Mucosa of descending colon (tissue), 3 donors: ENCODE measurements at regions not wholly inside any gene's neighbourhood (a gene's known extent, or its start where the extent isn't known, plus 50 kb on each side); places are given as distances from the start of the nearest gene placed in this dataset.
"Not testable (repeated sequence)": the region's sequence is repeated elsewhere in the genome, so short reads cannot be mapped to it uniquely, and the experiment has no call there.

Experiments
- ATAC-seq: fragments of 200-7000 bp; cut with Tn5 transposase; one replicate; pipeline ENCODE4 v1.9.1; 2020; ENCODE audit warnings: mild to moderate bottlenecking, moderate library complexity
- DNase-seq, 3 donors: peaks; one replicate each; pipeline ENCODE4 v3.0.0-alpha.2; 2020
- H3K36me3 ChIP-seq: fragments of 200-600 bp; one replicate; pipeline ENCODE4 v1.8.0; 2021; ENCODE audit warnings: low read depth, mild to moderate bottlenecking
- H3K4me1 ChIP-seq: fragments of 200-600 bp; one replicate; pipeline ENCODE4 v1.8.0; 2021; ENCODE audit warnings: low read depth, mild to moderate bottlenecking
- H3K4me3 ChIP-seq: fragments of 200-600 bp; one replicate; pipeline ENCODE4 v1.8.0; 2021; ENCODE audit warnings: mild to moderate bottlenecking
- H3K9me3 ChIP-seq: fragments of 200-600 bp; one replicate; pipeline ENCODE4 v1.8.0; 2021; ENCODE audit warnings: mild to moderate bottlenecking
- intact Hi-C, 2 donors: fragments of 100-400 bp; cut with DNase I in 1 of 2; cut with micrococcal nuclease in 1 of 2; formaldehyde crosslinking; loops; one replicate each; pipeline versions ENCODE4 v1.11.0 to v1.11.1; 2022; cut with DNase I, micrococcal nuclease
- TF ChIP-seq, protein P1 (sequence below): fragments of 200-600 bp; IDR thresholded peaks from one replicate; pipeline ENCODE4 v1.8.0; 2022; ENCODE audit warnings: antibody characterized with exemption, mild to moderate bottlenecking
- donor health status: DM: no; HTN: no; CAD: no; lungs with moderate emphysema.
- donor health status: DM: no; HTN: no; CAD: no.
- donor health status: DM: no; HTN: yes; CAD: no.

DNA sequence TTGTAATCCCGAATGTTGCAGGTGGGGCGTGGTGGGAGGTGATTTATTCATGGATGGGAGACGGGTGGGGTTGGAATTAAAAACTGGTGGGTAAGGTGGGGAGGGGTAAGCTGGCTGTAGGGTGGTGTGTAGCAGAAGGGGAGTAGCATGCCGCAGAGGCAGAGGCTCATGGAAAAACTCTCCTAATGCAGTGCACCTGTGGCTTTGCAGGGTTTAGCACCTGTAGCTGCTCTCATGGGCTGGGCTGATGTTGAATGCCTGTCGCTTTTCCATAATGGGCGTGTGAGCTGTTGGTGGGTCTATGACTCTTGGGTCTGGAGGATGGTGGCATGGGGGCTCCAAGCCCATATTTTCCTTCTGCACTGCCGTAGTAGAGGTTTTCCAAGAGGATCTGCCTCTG lies 169.0 kb upstream of the ZNF519 start:
- intact Hi-C loops, DNase-seq: not testable (repeated sequence)

DNA sequence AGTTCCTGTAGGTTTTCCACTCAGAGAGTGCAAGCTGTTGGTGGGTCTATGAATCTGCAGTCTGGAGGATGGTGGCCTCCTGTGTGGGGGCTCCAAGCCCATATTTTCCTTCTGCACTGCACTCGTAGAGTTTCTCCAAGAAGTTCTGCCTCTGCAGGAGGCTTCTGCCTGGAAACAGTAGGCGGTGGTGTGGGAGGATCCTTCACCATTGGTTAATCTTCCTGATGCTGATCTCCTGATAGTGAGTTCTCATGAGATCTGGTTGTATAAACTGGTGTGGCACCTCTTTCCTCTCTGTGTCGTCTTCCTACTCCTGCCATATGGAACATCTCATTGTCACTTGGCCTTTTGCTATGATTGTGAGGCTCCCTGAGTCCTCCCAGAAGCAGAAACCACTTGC lies 162.8 kb upstream of the ZNF519 start:
- H3K4me1 ChIP-seq, H3K9me3 ChIP-seq, H3K4me3 ChIP-seq, intact Hi-C loops, H3K36me3 ChIP-seq, DNase-seq, ATAC-seq: not testable (repeated sequence)

More for the DNA sequence above, 169.0 kb upstream of the ZNF519 start:
- ATAC-seq, H3K9me3 ChIP-seq, H3K36me3 ChIP-seq, H3K4me3 ChIP-seq, H3K4me1 ChIP-seq: not testable (repeated sequence)

DNA sequence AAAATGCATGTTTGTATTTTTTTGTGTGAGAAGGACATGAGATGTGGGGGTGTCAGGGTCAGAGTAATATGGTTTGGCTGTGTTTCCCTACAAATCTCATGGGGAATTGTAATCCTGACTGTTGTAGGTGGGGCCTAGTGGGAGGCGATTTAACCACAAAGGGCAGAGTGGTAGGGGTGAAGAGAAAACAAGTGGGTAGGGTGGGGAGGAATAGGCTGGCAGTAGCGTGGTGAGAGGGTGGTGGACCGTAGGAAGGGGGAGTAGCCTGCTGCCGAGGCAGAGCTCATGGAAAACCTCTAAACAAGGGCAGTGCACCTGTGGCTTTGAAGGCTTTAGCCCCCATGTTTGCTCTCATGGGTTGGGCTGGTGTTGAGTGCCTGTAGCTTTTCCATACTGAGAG lies 152.8 kb upstream of the ZNF519 start:
- no peak for DNase-seq
- H3K4me1 ChIP-seq, result no peaks in the 10 kb centered on the region
- ATAC-seq, result no peak
- intact Hi-C loops, result no loop called here
- no peak overlapping the region for H3K4me3 ChIP-seq
- no peaks in the 10 kb centered on the region for H3K36me3 ChIP-seq
- TF ChIP-seq, protein P1, sequence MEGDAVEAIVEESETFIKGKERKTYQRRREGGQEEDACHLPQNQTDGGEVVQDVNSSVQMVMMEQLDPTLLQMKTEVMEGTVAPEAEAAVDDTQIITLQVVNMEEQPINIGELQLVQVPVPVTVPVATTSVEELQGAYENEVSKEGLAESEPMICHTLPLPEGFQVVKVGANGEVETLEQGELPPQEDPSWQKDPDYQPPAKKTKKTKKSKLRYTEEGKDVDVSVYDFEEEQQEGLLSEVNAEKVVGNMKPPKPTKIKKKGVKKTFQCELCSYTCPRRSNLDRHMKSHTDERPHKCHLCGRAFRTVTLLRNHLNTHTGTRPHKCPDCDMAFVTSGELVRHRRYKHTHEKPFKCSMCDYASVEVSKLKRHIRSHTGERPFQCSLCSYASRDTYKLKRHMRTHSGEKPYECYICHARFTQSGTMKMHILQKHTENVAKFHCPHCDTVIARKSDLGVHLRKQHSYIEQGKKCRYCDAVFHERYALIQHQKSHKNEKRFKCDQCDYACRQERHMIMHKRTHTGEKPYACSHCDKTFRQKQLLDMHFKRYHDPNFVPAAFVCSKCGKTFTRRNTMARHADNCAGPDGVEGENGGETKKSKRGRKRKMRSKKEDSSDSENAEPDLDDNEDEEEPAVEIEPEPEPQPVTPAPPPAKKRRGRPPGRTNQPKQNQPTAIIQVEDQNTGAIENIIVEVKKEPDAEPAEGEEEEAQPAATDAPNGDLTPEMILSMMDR, result no peak
- H3K9me3 ChIP-seq, result no peaks in the 10 kb centered on the region

DNA sequence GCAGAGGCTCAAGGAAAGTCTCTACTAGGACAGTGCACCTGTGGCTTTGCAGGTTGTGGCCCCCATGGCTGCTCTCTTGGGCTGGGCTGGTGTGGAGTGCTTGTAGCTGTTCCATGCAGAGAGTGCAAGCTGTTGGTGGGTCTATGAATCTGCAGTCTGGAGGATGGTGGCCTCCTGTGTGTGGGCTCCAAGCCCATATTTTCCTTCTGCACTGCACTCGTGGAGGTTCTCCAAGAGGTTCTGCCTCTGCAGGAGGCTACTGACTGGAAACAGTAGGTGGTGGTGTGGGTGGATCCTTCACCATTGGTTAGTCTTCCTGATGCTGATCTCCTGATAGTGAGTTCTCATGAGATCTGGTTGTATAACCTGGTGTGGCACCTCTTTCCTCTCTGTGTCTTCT lies 143.2 kb upstream of the ZNF519 start:
- H3K36me3 ChIP-seq, H3K4me3 ChIP-seq, DNase-seq, ATAC-seq, intact Hi-C loops, H3K4me1 ChIP-seq, H3K9me3 ChIP-seq: not testable (repeated sequence)

DNA sequence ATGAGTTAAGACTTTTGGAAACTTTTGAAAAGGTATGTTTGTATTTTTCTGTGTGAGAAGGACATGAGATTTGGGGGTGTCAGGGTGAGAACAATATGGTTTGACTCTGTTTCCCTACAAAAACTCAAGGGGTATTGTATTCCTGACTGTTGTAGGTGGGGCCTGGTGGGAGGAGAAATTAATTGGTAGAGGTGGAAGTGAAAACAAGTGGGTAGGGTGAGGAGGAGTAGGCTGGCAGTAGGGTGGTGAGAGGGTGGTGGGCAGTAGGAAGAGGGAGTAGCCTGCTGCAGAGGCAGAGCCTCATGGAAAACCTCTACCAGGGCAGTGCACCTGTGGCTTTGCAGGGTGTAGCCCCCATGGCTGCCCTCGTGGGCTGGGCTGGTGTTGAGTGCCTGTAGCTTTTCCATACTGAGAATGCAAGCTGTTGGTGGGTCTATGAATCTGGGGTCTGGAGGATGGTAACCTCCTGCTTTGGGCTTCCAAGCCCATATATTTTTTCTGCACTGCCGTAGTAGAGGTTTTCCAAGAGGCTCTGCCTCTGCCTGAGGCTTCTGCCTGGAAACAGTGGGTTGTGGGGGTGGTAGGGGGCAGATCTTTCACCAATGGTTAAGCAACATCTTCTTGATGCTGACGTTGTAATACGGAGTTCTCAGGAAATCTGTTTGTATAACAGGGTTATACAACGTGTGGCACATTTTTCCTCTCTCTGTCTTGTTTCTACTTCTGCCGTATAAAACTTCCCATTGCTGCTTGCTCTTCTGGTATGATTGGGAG lies 133.6 kb upstream of the ZNF519 start:
- H3K4me3 ChIP-seq, ATAC-seq, DNase-seq, H3K9me3 ChIP-seq, intact Hi-C loops, H3K4me1 ChIP-seq, H3K36me3 ChIP-seq: not testable (repeated sequence)

DNA sequence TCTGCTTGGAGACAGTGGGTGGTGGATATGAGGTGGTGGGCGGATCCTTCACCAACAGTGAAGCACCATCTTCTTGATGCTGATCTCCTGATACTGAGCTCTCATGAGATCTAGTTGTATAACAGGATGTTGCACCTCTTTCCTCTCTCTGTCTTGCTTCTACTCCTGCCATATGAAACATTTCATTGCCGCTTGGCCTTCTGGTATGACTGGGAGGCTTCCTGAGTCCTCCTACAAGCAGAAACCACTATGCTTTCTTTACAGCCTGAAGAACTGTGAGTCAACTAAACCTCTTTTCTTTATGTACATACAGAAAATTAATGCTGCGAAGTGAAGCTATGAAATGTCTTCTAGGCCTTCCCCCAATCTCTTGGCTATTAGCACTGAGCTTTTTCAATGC lies 130.6 kb upstream of the ZNF519 start:
- ATAC-seq, H3K4me1 ChIP-seq, H3K9me3 ChIP-seq, H3K4me3 ChIP-seq, H3K36me3 ChIP-seq, intact Hi-C loops, DNase-seq: not testable (repeated sequence)

DNA sequence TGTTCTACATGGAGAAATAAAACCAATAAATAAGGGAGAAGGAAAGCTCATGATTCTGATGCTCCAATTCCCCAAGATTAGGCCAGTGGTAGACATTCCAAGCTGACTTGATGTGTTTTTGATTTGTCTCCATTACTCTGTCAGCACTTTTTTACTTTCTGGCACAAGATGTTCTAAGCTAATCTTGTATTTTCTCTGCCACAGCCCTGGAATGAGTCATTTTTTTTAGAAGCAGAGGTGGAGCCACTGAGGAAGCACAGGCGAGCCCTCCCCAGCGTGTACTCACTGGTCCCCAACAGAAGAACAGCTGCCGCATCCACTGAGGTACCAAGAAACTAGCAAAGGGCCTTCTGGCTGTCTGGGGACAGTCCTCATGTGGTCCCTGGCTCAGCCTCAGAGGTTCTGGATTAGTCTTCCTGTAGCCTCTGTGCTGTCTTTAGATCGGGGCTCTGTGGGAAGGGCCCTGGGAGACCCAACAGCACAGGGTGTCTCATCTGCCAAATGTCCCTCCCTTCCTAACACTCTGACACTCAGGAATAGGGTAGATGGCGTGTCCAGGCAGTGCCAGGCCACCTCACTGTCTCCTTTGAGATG lies 117.9 kb upstream of the ZNF519 start:
- ATAC-seq, DNase-seq, intact Hi-C loops, H3K36me3 ChIP-seq, H3K4me3 ChIP-seq, H3K9me3 ChIP-seq, H3K4me1 ChIP-seq: not testable (repeated sequence)

DNA sequence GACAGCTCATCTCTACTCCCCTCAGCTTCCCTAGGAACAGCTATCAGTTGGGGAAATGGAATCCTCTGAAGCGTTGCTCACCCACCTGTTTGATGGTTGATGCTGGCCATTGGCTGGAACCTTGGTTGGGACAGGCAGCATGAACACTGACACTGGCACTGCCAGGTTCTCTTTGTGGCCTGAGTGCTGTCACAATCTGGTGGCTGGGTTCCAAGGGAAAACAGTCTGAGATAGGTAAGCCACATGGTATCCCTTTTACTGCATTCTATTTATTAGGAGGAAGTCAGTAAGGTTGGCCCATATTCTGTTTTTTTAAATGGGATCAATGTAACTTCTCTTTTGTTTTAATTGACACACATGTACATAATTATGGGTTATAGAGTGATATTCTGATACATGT lies 107.0 kb upstream of the ZNF519 start:
- intact Hi-C loops, DNase-seq, ATAC-seq, H3K9me3 ChIP-seq, H3K4me3 ChIP-seq, H3K36me3 ChIP-seq, H3K4me1 ChIP-seq: not testable (repeated sequence)

DNA sequence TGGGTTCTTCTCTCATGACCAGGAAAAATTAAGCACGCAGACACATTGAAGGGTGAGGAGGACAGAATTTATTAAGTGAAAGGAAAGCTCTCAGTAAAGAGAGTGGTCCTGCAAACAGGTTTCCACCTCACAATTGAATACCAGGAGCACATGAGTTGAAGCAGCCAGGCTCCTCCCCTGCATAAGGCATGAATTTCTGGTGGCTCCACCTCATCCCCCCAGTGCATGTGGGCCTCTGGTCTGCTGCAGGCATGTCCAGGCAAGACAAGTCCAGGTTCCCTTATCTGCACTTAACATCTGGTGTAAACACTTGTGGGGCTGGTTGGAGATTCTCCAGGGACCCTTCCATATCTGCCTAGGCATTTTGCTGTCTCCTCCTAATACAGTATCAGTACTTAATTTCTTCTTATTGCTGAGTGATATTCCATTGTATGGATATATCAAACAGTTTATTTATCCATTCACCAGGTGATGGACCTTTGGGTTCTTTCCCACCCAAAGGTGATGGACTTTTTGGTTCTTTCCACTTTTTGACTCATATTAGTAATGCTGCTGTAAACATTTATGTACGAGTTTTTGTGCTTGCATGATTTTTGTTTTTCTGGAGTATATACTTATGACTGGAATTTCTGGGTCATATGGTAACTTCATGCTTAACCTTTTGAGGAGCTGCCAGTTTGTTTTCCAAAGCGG lies 104.3 kb upstream of the ZNF519 start:
- H3K9me3 ChIP-seq, H3K4me1 ChIP-seq, H3K36me3 ChIP-seq, DNase-seq, ATAC-seq, H3K4me3 ChIP-seq, intact Hi-C loops: not testable (repeated sequence)

DNA sequence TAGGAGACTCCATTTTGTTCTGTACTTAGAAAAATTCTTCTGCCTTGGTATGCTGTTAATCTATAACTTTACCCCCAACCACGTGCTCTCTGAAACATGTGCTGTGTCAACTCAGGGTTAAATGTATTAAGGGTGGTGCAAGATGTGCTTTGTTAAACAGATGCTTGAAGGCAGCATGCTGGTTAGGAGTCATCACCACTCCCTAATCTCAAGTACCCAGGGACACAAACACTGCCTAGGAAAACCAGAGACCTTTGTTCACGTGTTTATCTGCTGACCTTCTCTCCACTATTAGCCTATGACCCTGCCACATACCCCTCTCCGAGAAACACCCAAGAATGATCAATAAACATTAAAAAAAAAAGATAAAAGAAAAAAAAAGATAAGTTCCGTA lies 93.0 kb upstream of the ZNF519 start:
- intact Hi-C loops, H3K4me3 ChIP-seq, DNase-seq, H3K36me3 ChIP-seq, H3K4me1 ChIP-seq, ATAC-seq: not testable (repeated sequence)
- H3K9me3 ChIP-seq, result peaks cover 11% of the 10 kb centered on the region

DNA sequence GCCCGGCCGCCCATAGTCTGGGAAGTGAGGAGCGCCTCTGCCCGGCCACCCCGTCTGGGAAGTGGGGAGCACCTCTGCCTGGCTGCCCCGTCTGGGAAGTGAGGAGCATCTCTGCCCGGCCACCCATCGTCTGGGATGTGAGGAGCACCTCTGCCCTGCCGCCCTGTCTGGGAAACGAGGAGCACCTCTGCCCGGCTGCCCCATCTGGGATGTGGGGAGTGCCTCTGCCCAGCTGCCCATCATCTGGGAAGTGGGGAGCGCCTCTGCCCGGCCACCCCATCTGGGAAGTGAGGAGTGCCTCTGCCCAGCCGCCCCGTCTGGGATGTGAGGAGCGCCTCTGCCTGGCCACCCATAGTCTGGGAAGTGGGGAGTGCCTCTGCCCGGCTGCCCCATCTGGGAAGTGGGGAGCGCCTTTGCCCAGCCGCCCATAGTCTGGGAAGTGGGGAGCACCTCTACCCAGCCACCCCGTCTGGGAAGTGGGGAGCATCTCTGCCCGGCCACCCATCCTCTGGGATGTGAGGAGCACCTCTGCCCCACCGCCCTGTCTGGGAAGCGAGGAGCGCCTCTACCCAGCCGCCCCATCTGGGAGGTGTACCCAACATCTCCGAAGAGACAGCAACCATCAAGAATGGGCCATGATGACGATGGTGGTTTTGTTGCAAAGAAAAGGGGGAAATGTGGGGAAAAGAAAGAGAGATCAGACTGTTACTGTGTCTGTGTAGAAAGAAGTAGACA lies 92.5 kb upstream of the ZNF519 start:
- ATAC-seq, H3K36me3 ChIP-seq, intact Hi-C loops, H3K4me3 ChIP-seq, H3K4me1 ChIP-seq: not testable (repeated sequence)
- DNase-seq, result peak in 1 of 3 donors; percentile 34
- H3K9me3 ChIP-seq, result peaks cover 11% of the 10 kb centered on the region

DNA sequence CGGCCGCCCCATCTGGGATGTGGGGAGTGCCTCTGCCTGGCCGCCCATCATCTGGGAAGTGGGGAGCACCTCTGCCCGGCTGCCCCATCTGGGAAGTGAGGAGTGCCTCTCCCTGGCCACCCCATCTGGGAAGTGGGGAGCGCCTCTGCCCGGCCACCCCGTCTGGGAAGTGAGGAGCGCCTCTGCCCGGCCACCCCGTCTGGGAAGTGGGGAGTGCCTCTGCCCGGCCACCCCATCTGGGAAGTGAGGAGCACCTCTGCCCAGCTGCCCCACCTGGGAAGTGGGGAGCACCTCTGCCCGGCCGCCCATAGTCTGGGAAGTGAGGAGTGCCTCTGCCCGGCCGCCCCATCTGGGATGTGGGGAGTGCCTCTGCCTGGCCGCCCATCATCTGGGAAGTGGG lies 91.7 kb upstream of the ZNF519 start:
- ATAC-seq, H3K4me3 ChIP-seq, H3K36me3 ChIP-seq, DNase-seq, H3K4me1 ChIP-seq, intact Hi-C loops: not testable (repeated sequence)
- peaks cover 11% of the 10 kb centered on the region for H3K9me3 ChIP-seq
